Upper lobe of left lung (tissue), 4 donors: ENCODE measurements at regions not wholly inside any gene's neighbourhood (a gene's known extent, or its start where the extent isn't known, plus 50 kb on each side); places are given as distances from the start of the nearest gene placed in this dataset.

Experiments used
- CTCF ChIP-seq, 6 experiments: fragments of 450-650 bp in 4 of 6; fragments of 200-600 bp in 2 of 6; sonication (generic) in 2 of 6; IDR thresholded peaks; one replicate each; pipeline ENCODE4 v1.5.1; 2016 to 2019; ENCODE audit warnings: antibody characterized with exemption in 6 of 6
- EP300 ChIP-seq, 4 donors: sonication (generic); formaldehyde crosslinking; IDR thresholded peaks; one replicate each; pipeline ENCODE4 v1.5.1; 2017; ENCODE audit warnings: antibody characterized with exemption in 4 of 4, control low read depth in 2 of 4
- POLR2A ChIP-seq, 4 donors: fragments of 450-650 bp; IDR thresholded peaks; one replicate each; pipeline ENCODE4 v1.5.1; 2016 to 2017; ENCODE audit warnings: antibody characterized with exemption in 4 of 4, mild to moderate bottlenecking in 2 of 4
- POLR2AphosphoS5 ChIP-seq, 2 donors: sonication (generic); formaldehyde crosslinking; IDR thresholded peaks; one replicate each; pipeline ENCODE4 v1.5.1; 2017; ENCODE audit warnings: antibody characterized with exemption in 2 of 2

- TF ChIP-seq EP300 (IDR thresholded peaks at IDR 0.05) (no peak), CTCF (IDR thresholded peaks at IDR 0.05) (no peak), POLR2A (IDR thresholded peaks at IDR 0.05) (no peak), POLR2AphosphoS5 (IDR thresholded peaks at IDR 0.05) (no peak)
Measured at GRCh38 chr4:4752576-4753401, 106.7 kb upstream of the MSX1 start.
